GM23338 (cell line): ENCODE measurements at regions not wholly inside any gene's neighbourhood (a gene's known extent, or its start where the extent isn't known, plus 50 kb on each side); places are given as distances from the start of the nearest gene placed in this dataset.

ENCODE experiments used
- ATAC-seq: fragments of 200-7000 bp; cut with Tn5 transposase; 3 replicates; pipeline ENCODE4 v1.9.1; 2020
- DNase-seq: peaks from one replicate; pipeline ENCODE4 v3.0.0-alpha.2; 2015; ENCODE audit warnings: low spot score
- H2AFZ ChIP-seq: fragments of 200-600 bp; sonication (generic); 2 replicates; pipeline ENCODE4 v1.8.0; 2016; ENCODE audit warnings: antibody characterized with exemption, mild to moderate bottlenecking, moderate library complexity
- H3F3A ChIP-seq: fragments of 200-600 bp; sonication (generic); replicated peaks from 2 replicates; pipeline ENCODE4 v1.8.0; 2017; ENCODE audit warnings: antibody characterized with exemption, mixed run types, low read depth
- H3K27ac ChIP-seq: fragments of 200-600 bp; sonication (generic); 2 replicates; pipeline ENCODE4 v1.6.1; 2016; ENCODE audit warnings: low read depth
- H3K27me3 ChIP-seq: fragments of 200-600 bp; sonication (generic); 2 replicates; pipeline ENCODE4 v1.8.0; 2016; ENCODE audit warnings: mild to moderate bottlenecking, mixed run types, moderate library complexity; ENCODE audit not compliant: insufficient read depth
- H3K36me3 ChIP-seq: fragments of 200-600 bp; sonication (generic); 2 replicates; pipeline ENCODE4 v1.8.0; 2016; ENCODE audit warnings: mild to moderate bottlenecking; ENCODE audit not compliant: insufficient read depth
- H3K4me1 ChIP-seq: fragments of 200-600 bp; sonication (generic); 2 replicates; pipeline ENCODE4 v1.8.0; 2016; ENCODE audit warnings: mild to moderate bottlenecking, moderate library complexity; ENCODE audit not compliant: insufficient read depth
- H3K4me2 ChIP-seq: fragments of 200-600 bp; sonication (generic); 2 replicates; pipeline ENCODE4 v1.7.1; 2017; ENCODE audit warnings: mixed run types
- H3K4me3 ChIP-seq: fragments of 200-600 bp; sonication (generic); 2 replicates; pipeline ENCODE4 v1.6.1; 2016; ENCODE audit warnings: mixed run types
- H3K79me2 ChIP-seq: fragments of 200-600 bp; sonication (generic); replicated peaks from 2 replicates; pipeline ENCODE4 v1.8.0; 2017; ENCODE audit warnings: mild to moderate bottlenecking; ENCODE audit not compliant: insufficient read depth
- H3K9me2 ChIP-seq: fragments of 200-600 bp; sonication (generic); 2 replicates; pipeline ENCODE4 v1.8.0; 2017; ENCODE audit not compliant: insufficient read depth
- H4K20me1 ChIP-seq: fragments of 200-600 bp; sonication (generic); replicated peaks from 2 replicates; pipeline ENCODE4 v1.8.0; 2017; ENCODE audit warnings: mild to moderate bottlenecking; ENCODE audit not compliant: insufficient read depth
- H3K27ac Mint-ChIP-seq: 2 replicates; pipeline ENCODE4 v1.8.0; 2020; ENCODE audit warnings: inconsistent platforms, mild to moderate bottlenecking, moderate library complexity, mixed read lengths
- H3K27me3 Mint-ChIP-seq: 3 replicates; pipeline ENCODE4 v1.8.0; 2022; ENCODE audit warnings: low read depth, mild to moderate bottlenecking, moderate library complexity, mixed read lengths, inconsistent platforms; ENCODE audit not compliant: insufficient read depth, poor library complexity
- H3K36me3 Mint-ChIP-seq: 3 replicates; pipeline ENCODE4 v1.8.0; 2021; ENCODE audit warnings: low read depth, mild to moderate bottlenecking, inconsistent platforms, moderate library complexity, mixed read lengths
- H3K4me1 Mint-ChIP-seq: 3 replicates; pipeline ENCODE4 v1.8.0; 2020; ENCODE audit warnings: mild to moderate bottlenecking, inconsistent platforms, mixed read lengths
- H3K4me3 Mint-ChIP-seq: 3 replicates; pipeline ENCODE4 v1.8.0; 2021; ENCODE audit warnings: moderate library complexity, mild to moderate bottlenecking, inconsistent platforms, mixed read lengths
- H3K9me3 Mint-ChIP-seq: 3 replicates; pipeline ENCODE4 v1.8.0; 2020; ENCODE audit warnings: moderate library complexity, mild to moderate bottlenecking, inconsistent platforms, mixed read lengths
- CREB1 ChIP-seq: fragments of 250-450 bp; sonication (Bioruptor Pico); IDR thresholded peaks from 2 replicates; pipeline ENCODE4 v1.5.0; 2020; ENCODE audit warnings: low read depth, mild to moderate bottlenecking, moderate library complexity
- CTCF ChIP-seq, 2 experiments: fragments of 200-600 bp in 1 of 2; sonication (generic) in 1 of 2; conservative IDR thresholded peaks; 2 replicates each; pipeline versions ENCODE4 v1.5.1 to v1.6.1; 2016 to 2017; ENCODE audit warnings: antibody characterized with exemption in 2 of 2, low read depth in 2 of 2, mild to moderate bottlenecking in 2 of 2, moderate library complexity in 1 of 2
- ETS1 ChIP-seq: IDR thresholded peaks from 2 replicates; pipeline ENCODE4 v1.6.1; 2016; ENCODE audit warnings: antibody characterized with exemption
- EZH2 ChIP-seq: fragments of 200-600 bp; sonication (generic); IDR thresholded peaks from one replicate; pipeline ENCODE4 v1.8.0; 2017; ENCODE audit warnings: antibody characterized with exemption, mild to moderate bottlenecking, low read depth; ENCODE audit not compliant: unreplicated experiment
- EZH2phosphoT487 ChIP-seq: fragments of 200-600 bp; sonication (generic); IDR thresholded peaks from one replicate; pipeline ENCODE4 v1.8.1; 2018; ENCODE audit warnings: antibody characterized with exemption; ENCODE audit not compliant: unreplicated experiment
- JUNB ChIP-seq: IDR thresholded peaks from one replicate; pipeline ENCODE4 v1.6.1; 2016; ENCODE audit warnings: antibody characterized with exemption; ENCODE audit not compliant: unreplicated experiment
- NANOG ChIP-seq: IDR thresholded peaks from 2 replicates; pipeline ENCODE4 v1.6.1; 2016; ENCODE audit warnings: antibody characterized with exemption, borderline replicate concordance
- POLR2AphosphoS5 ChIP-seq: IDR thresholded peaks from 2 replicates; pipeline ENCODE4 v1.6.1; 2016; ENCODE audit warnings: antibody characterized with exemption, low read depth
- REST ChIP-seq: IDR thresholded peaks from one replicate; pipeline ENCODE4 v1.6.1; 2018; ENCODE audit warnings: antibody characterized with exemption; ENCODE audit not compliant: unreplicated experiment
- STAT1 ChIP-seq: IDR thresholded peaks from one replicate; pipeline ENCODE4 v1.6.1; 2016; ENCODE audit warnings: antibody characterized with exemption; ENCODE audit not compliant: unreplicated experiment
- ZNF114 ChIP-seq: fragments of 250-450 bp; sonication (Bioruptor Pico); IDR thresholded peaks from 2 replicates; pipeline ENCODE4 v1.5.0; 2020; ENCODE audit warnings: mild to moderate bottlenecking, moderate library complexity
- ZNF331 ChIP-seq: fragments of 250-450 bp; sonication (Bioruptor Pico); IDR thresholded peaks from 2 replicates; pipeline ENCODE4 v1.5.0; 2020; ENCODE audit warnings: low read depth, mild to moderate bottlenecking, moderate library complexity
- ZNF462 ChIP-seq: fragments of 250-450 bp; sonication (Bioruptor Pico); IDR thresholded peaks from 2 replicates; pipeline ENCODE4 v1.5.0; 2020; ENCODE audit warnings: mild to moderate bottlenecking, moderate library complexity

- Mint-ChIP-seq H3K9me3 (no peaks in the 10 kb centered on the region; the same call in 2 of the 3 replicates), H3K36me3 (peaks cover 25% of the 10 kb centered on the region; the same call in 2 of the 3 replicates), H3K27me3 (no peaks in the 10 kb centered on the region), H3K27ac (no peak overlapping the region), H3K4me1 (peaks cover 2% of the 10 kb centered on the region; the same call in 1 of the 3 replicates), H3K4me3 (no peak overlapping the region)
- no peaks in the 10 kb centered on the region; the same call in 1 of the 2 replicates for H4K20me1 ChIP-seq
- 0 out of 2 replicates have a peak, but pooled peaks cover 2% of the 10 kb centered on the region for H3K36me3 ChIP-seq
- H3K27me3 ChIP-seq = no peaks in the 10 kb centered on the region
- DNase-seq (no peak), ATAC-seq (no peak)
- H3K4me3 ChIP-seq = no peak overlapping the region
- H3K9me2 ChIP-seq = no peaks in the 10 kb centered on the region
- H3K27ac ChIP-seq = no peak overlapping the region
- no peaks in the 10 kb centered on the region for H3F3A ChIP-seq
- no peak overlapping the region for H2AFZ ChIP-seq
- H3K4me2 ChIP-seq = no peak overlapping the region
- H3K79me2 ChIP-seq = no peaks in the 10 kb centered on the region
- no peaks in the 10 kb centered on the region for H3K4me1 ChIP-seq
- no peak for TF ChIP-seq ZNF462 (CRISPR knock-in tag)
- TF ChIP-seq NANOG = no peak
- no peak for TF ChIP-seq EZH2
- no peak for TF ChIP-seq EZH2phosphoT487
- TF ChIP-seq CTCF (conservative IDR thresholded peaks at IDR 0.05; ENCODE audit: low read depth in 2 of 2) = no peak
- TF ChIP-seq ZNF114 (CRISPR knock-in tag) = no peak
- no peak for TF ChIP-seq STAT1
- TF ChIP-seq JUNB = no peak
- TF ChIP-seq ZNF331 (CRISPR knock-in tag) = no peak
- no peak for TF ChIP-seq POLR2AphosphoS5
- no peak for TF ChIP-seq CREB1 (CRISPR knock-in tag)
- TF ChIP-seq ETS1 = no peak
- TF ChIP-seq REST = no peak
Measured at GRCh38 chr9:115522912-115523311, 405.0 kb upstream of the TNC start.
